HG03060 (cell line): ENCODE measurements at regions not wholly inside any gene's neighbourhood (a gene's known extent, or its start where the extent isn't known, plus 50 kb on each side); places are given as distances from the start of the nearest gene placed in this dataset.
"Not testable (repeated sequence)": the region's sequence is repeated elsewhere in the genome, so short reads cannot be mapped to it uniquely, and the experiment has no call there.

Experiments used
- ATAC-seq: cut with Tn5 transposase; IDR thresholded peaks from one replicate; pipeline ENCODE4 v1.9.1; 2021; ENCODE audit warnings: low read depth, moderate number of reproducible peaks; ENCODE audit not compliant: unreplicated experiment

DNA sequence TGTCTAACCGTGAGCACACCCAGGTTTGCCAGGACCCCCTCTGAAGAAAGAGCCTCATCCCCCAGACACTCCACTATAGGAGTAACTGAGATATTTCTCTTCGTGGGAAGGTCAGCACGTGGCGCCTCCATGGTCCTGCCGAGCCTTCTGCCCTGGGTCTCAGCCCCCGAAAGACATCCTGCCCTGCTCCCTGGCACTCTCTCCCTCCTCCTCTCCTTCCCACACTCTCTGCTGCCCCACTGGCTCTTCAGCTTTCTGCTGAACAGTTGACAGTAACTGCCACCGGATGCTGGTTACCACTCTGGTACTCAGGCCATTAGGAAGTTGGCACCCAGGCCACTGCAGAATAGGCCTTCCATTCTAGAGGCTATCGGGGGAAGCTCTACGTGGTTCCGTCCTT lies 185.2 kb downstream of the UACA start:
- no peak for ATAC-seq

- no peak for ATAC-seq
These were observed 186.7 kb downstream of the UACA start for GRCh38 chr15:70576696-70577095.

GRCh38 chr15:70576276-70576675 lies 187.1 kb downstream of the UACA start:
- no peak for ATAC-seq

GRCh38 chr15:70575231-70576226 lies 187.8 kb downstream of the UACA start:
- ATAC-seq = no peak

DNA sequence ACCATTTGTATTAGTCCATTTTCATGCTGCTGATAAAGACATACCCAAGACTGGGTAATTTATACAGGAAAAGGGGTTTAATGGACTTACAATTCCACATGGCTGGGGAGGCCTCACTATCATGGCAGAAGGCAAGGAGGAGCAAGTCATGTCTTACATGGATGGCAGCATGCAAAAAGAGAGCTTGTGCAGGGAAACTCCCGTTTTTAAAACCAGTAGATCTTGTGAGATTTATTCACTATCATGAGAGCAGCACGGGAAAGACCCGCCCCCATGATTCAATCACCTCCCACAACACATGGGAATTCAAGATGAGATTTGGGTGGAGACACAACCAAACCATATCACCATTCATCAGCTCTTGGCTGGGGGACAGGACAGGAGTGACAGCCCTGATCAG lies 189.0 kb downstream of the UACA start:
- ATAC-seq = not testable (repeated sequence)

DNA sequence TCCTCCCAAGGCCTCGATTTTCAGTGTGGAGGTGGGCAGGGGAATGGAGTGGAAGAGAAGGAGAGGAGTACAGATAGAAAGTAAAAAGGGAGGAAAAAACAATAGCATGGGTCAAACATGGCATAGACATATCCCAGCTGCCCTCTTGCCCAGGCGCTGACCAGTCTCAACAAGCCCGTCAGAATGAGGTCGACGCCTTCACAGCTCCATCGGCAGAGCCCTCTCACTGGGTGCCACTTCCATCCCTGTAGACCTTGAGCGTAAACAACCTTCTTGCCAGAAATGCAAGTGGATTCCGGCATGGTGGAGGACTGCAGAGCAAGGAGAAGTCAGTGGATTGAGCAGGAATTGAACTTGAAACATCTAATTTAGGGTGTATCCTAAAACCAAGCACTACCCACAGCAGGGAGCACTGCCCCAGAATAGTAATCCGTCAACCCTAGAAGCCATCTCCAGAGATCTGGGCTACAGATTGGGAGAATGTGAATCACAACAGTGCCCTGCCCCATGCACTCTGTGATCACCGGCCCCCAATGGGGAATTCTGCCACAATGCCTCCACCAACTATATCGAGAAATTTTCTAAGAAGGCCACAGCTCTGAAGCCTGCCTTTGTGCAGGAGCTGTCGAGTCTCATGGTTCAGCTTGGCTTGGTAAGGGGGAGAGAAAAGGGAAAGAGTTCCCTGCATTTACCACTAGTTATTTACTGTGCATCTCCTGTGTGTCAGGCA lies 190.1 kb downstream of the UACA start:
- no peak for ATAC-seq

DNA sequence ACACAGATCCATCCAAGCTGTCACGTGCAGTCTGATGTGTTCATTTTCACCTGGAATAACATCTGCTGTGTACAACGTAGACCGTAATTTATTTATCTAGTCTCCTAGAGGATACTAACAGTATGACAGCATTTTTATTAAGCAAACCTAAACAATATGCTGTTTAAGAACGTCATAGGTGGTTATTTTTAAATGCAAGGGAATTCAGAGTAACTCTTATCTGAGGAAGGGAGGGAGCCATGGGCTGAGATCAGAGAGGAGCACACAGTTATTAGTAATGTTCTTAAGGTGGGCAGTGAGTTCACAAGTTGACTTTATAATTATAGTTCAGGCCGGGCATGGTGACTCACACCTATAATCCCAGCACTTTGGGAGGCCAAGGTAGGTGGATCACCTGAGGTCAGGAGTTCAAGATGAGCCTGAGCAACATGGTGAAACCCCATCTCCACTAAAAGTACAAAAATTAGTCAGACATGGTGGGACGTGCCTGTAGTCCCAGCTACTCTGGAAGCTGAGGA lies 193.6 kb downstream of the UACA start:
- ATAC-seq = no peak

DNA sequence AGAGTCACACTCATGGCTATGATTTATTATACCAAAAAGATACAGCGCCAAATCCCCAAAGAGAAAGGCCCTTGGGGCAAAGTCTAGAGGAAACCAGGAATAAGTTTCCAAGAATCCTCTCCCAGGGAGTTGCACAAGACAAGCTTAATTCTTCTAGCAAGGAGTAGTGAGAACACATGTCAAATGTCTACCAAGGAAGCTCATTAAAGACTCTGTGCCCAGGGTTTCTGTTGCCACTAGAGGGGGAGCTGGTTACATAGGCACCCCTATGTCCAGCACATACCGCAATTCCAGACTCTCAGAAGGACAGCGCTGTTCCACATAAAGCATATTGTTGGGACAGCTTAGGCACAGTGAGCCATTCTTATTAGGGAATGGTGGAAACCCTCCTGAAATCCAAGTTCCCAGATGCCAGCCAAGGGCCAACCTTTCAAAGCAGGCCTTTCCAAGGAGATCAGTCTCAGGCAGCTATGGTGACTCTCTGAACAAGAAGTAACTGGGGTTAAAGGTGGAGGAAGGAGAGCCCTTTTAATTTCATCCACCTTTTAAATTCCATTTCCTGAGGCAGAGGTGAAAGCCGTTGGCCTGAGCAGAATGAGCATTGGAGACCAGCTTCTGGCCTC lies 194.2 kb downstream of the UACA start:
- no peak for ATAC-seq

DNA sequence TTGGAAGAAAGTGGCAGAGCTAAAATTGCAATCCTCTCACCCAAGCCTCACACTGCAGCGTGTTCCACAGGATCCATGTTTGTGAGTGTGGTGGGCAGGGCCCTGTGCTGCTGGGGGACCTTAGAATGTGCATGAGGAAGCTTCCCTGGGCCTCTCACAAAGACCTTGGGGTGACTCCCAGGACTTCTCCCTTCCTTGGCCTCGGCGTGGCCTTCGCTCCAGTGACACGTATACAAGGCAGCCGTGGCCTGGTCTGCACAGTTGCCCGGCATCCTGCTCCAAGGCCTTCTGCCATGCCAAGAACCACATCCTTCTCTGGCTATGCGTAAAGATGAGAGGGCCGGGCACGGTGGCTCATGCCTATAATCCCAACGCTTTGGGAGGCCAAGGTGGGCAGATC lies 196.4 kb downstream of the UACA start:
- no peak for ATAC-seq

GRCh38 chr15:70566047-70566835 lies 197.1 kb downstream of the UACA start:
- ATAC-seq = no peak

DNA sequence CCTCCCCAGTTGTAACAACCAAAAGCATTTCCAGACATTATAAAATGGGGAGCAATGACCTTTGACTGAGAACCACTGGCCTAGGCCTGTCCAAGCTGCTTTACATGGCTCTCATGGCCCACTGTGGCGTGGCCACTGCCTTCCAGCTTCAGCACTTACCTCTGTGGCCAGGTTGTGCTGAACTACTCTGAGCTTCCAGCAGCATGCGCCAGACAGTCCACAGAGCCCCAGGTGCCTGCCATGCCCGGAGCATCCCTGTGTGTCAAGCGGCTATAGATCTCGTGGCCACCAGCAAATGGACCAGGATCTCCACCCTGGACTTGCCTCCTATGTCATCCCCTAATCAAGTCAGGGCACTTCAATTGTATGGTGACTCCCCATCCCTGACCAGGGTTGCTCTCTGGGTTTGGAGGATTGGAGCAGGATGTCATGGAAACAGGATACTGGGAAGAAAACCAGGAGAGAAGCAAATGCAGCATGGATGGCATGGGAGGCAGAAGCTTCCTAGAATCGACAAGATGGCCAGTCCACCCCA lies 199.7 kb downstream of the UACA start:
- no peak for ATAC-seq

DNA sequence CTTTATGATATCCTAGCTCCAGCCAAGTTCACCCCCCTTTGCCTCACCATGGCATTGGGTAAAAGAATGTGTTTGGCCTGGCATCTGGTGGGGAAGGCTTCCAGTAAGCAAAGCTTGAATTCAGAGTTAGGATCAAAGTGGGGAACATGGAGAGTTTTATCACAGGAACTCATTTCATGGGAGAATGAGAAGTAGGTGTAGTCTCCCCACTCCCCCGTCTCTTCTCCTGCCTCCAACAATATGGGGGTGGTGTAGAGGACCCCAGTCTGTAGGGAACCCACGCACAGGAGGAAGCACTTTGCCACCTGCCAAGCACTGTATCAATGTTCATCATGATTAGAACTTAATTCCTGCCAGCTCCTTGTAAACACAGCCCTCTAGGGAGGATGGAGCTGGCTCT lies 200.5 kb downstream of the UACA start:
- no peak for ATAC-seq

DNA sequence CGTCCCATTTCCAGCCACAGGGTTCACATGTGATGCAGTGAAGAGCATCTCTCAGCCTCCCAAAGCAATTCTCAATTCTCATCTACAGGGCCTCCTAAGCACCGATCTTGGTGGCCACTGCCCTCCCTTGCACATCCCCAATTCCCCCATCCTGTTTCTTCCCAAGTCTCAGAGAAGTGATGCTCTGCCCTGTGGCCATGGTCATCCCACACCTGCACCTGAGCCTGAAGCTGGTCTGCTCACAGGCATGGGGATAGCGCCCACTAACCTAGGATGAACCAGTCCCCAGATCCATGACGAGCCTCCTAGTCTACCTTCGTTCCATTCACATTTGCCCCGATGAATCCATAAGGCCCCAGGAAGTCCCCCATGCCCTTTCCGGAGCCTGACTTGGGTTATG lies 201.5 kb downstream of the UACA start:
- ATAC-seq = no peak

- ATAC-seq = no peak
These were observed 202.6 kb downstream of the UACA start for GRCh38 chr15:70560617-70561328.

DNA sequence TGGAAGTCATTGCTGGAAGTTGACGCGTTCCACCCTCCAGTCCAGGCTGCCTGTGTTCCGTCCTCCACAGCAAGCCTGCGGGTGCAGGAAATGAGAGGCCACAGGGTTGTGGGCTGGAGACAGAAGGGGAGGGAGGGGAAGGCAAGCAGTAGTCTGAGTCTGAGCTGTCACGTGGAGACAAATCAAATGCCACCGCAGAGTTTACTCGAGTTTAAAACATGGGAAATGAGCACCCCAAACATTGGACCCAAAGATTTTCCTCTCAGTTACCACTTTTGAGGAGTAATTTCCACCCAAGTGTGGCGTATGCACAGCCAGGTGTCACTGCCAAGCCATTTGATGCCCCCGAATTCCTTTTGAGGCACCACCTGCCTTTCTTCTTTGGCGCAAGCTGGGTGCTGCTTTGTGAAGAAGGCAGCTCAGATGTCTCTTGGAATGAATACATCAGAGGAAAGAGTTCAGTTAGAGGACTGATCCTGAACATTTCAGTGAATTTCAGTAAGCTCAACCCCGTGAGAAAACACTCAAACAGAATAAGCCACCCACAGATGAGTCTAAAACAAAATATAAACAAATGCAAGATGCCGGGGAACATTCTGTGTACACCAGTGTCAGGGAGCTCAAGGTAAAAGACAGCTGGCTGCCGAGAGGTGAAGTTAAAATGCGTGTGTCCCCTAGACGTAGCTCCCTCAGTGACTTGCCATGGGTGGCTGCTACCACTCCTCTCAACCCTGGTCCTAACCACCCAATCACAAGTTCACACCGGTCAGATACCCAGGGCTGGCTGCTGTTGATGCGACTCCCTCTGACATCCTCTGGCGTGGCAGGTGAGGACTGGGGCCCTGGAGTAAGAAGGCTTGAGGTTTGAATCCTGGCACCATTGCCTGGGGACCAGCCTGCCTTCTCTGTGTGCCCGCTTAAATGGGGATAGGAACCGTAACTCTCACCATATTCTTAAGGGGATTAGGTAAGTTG lies 203.8 kb downstream of the UACA start:
- no peak for ATAC-seq

GRCh38 chr15:70558406-70559264 lies 204.7 kb downstream of the UACA start:
- no peak for ATAC-seq

DNA sequence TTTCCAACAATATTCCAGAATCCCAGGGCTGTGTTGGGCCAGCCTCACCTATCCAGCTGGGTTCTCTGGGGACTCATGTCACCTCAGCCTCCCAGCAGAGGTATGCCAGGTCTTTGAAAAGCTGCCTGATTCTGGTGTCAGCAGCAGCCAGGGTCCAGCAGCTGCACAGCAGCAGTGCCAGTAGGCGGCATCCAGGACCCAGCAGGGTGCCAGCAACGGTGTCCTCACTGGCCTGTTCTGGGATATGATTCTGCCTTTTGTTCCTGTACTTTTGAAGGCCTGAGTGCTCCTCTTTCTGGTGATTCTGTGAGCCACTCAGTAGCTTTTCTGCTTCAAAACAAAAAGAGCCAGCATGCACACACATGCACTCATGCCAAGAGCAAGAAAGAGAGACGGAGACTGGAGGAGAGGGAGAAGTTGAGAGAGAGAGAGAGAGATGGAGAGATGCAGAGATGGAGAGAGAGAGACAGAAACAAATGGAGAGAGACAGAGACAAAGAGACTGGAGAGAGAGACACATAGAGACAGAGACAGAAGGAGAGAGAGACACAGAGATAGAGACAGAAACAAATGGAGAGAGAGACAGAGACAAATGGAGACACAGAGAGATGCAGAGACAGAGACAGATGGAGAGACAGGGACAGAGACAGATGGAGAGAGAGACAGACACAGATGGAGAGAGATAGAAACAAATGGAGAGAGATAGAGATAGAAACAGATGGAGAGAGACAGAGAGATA lies 205.7 kb downstream of the UACA start:
- no peak for ATAC-seq
